ENCODE measurements at regions not wholly inside any gene's neighbourhood (a gene's known extent, or its start where the extent isn't known, plus 50 kb on each side); places are given as distances from the start of the nearest gene placed in this dataset.

GRCh38 chr9:7387840-7388239, 411.7 kb downstream of the DMAC1 start:
- FAIRE-seq, result no peak

GRCh38 chr9:7382304-7382703, 417.3 kb downstream of the DMAC1 start:
- no peak for FAIRE-seq

- no peak for FAIRE-seq
Measured at GRCh38 chr9:7377489-7377888, 422.1 kb downstream of the DMAC1 start.

GRCh38 chr9:7376833-7377232, 422.7 kb downstream of the DMAC1 start:
- FAIRE-seq, result no peak

- no peak for FAIRE-seq
Measured at GRCh38 chr9:7376213-7376612, 423.4 kb downstream of the DMAC1 start.

- FAIRE-seq, result no peak
Measured at GRCh38 chr9:7375013-7375511, 424.5 kb downstream of the DMAC1 start.

- FAIRE-seq, result no peak
Measured at GRCh38 chr9:7370988-7371387, 428.6 kb downstream of the DMAC1 start.

GRCh38 chr9:7370381-7370780, 429.2 kb downstream of the DMAC1 start:
- FAIRE-seq, result no peak

- no peak for FAIRE-seq
Measured at GRCh38 chr9:7369384-7369821, 430.2 kb downstream of the DMAC1 start.

- FAIRE-seq, result no peak
Measured at GRCh38 chr9:7368410-7369292, 430.9 kb downstream of the DMAC1 start.

GRCh38 chr9:7367726-7368125, 431.9 kb downstream of the DMAC1 start:
- FAIRE-seq, result no peak

GRCh38 chr9:7366121-7366520, 433.5 kb downstream of the DMAC1 start:
- no peak for FAIRE-seq

GRCh38 chr9:7363777-7364477, 435.7 kb downstream of the DMAC1 start:
- FAIRE-seq, result no peak

GRCh38 chr9:7360513-7360912, 439.1 kb downstream of the DMAC1 start:
- no peak for FAIRE-seq

GRCh38 chr9:7358876-7359275, 440.7 kb downstream of the DMAC1 start:
- FAIRE-seq, result no peak

- no peak for FAIRE-seq
Measured at GRCh38 chr9:7354704-7355103, 444.9 kb downstream of the DMAC1 start.

- no peak for FAIRE-seq
Measured at GRCh38 chr9:7348692-7349091, 450.9 kb downstream of the DMAC1 start.

GRCh38 chr9:7347556-7347955, 452.0 kb downstream of the DMAC1 start:
- no peak for FAIRE-seq

GRCh38 chr9:7346144-7346543, 453.4 kb downstream of the DMAC1 start:
- FAIRE-seq, result no peak

- no peak for FAIRE-seq
Measured at GRCh38 chr9:7342736-7343135, 456.8 kb downstream of the DMAC1 start.

- no peak for FAIRE-seq
Measured at GRCh38 chr9:7342229-7342628, 457.3 kb downstream of the DMAC1 start.

GRCh38 chr9:7341571-7341970, 458.0 kb downstream of the DMAC1 start:
- FAIRE-seq, result no peak

- FAIRE-seq, result no peak
Measured at GRCh38 chr9:7340451-7340850, 459.1 kb downstream of the DMAC1 start.
